Stimulated activated CD8-positive, alpha-beta memory T cell treated with anti-CD3 and anti-CD28 coated beads, Interleukin-4, amount 100 ng/mL, for 1 hour (primary cell): ENCODE measurements at regions not wholly inside any gene's neighbourhood (a gene's known extent, or its start where the extent isn't known, plus 50 kb on each side); places are given as distances from the start of the nearest gene placed in this dataset.
"Not testable (repeated sequence)": the region's sequence is repeated elsewhere in the genome, so short reads cannot be mapped to it uniquely, and the experiment has no call there.

Experiments used
- DNase-seq, 2 donors: peaks; one replicate each; pipeline ENCODE4 v3.0.0-alpha.2; 2020; ENCODE audit warnings: low read depth in 2 of 2, low spot score in 1 of 2

- no peak for DNase-seq
These were observed 175.7 kb downstream of the FASLG start for GRCh38 chr1:172834609-172835008.

- DNase-seq = no peak
These were observed 176.9 kb downstream of the FASLG start for GRCh38 chr1:172835834-172836233.

- DNase-seq = no peak
These were observed 179.1 kb downstream of the FASLG start for GRCh38 chr1:172837816-172838679.

GRCh38 chr1:172838680-172839313, 179.9 kb downstream of the FASLG start:
- no peak for DNase-seq

GRCh38 chr1:172839639-172840038, 180.7 kb downstream of the FASLG start:
- not testable (repeated sequence) for DNase-seq

- no peak for DNase-seq
These were observed 184.5 kb downstream of the FASLG start for GRCh38 chr1:172843444-172843843.

- DNase-seq = peak in 1 of 2 donors; percentile 3
These were observed 186.5 kb downstream of the FASLG start for GRCh38 chr1:172845371-172845770.

- no peak for DNase-seq
These were observed 187.0 kb downstream of the FASLG start for GRCh38 chr1:172845865-172846264.

GRCh38 chr1:172847814-172848213, 188.9 kb downstream of the FASLG start:
- not testable (repeated sequence) for DNase-seq

- DNase-seq = no peak
These were observed 190.8 kb downstream of the FASLG start for GRCh38 chr1:172849653-172850052.

GRCh38 chr1:172851077-172851476, 192.2 kb downstream of the FASLG start:
- DNase-seq = no peak

- no peak for DNase-seq
These were observed 193.0 kb downstream of the FASLG start for GRCh38 chr1:172851856-172852255.

GRCh38 chr1:172855983-172856382, 194.8 kb downstream of the TNFSF18 start:
- not testable (repeated sequence) for DNase-seq

GRCh38 chr1:172863031-172863430, 187.7 kb downstream of the TNFSF18 start:
- no peak for DNase-seq

GRCh38 chr1:172867216-172867818, 183.4 kb downstream of the TNFSF18 start:
- DNase-seq = no peak

GRCh38 chr1:172870901-172871606, 179.7 kb downstream of the TNFSF18 start:
- no peak for DNase-seq

- no peak for DNase-seq
These were observed 175.8 kb downstream of the TNFSF18 start for GRCh38 chr1:172874950-172875349.

- DNase-seq = no peak
These were observed 174.8 kb downstream of the TNFSF18 start for GRCh38 chr1:172875892-172876291.

GRCh38 chr1:172882385-172882784, 168.4 kb downstream of the TNFSF18 start:
- no peak for DNase-seq

GRCh38 chr1:172882791-172883386, 167.9 kb downstream of the TNFSF18 start:
- no peak for DNase-seq

GRCh38 chr1:172883387-172883791, 167.4 kb downstream of the TNFSF18 start:
- DNase-seq = no peak
